B cell (primary cell): ENCODE measurements at regions not wholly inside any gene's neighbourhood (a gene's known extent, or its start where the extent isn't known, plus 50 kb on each side); places are given as distances from the start of the nearest gene placed in this dataset.

ENCODE experiments used
- ATAC-seq: fragments of 200-7000 bp; cut with Tn5 transposase; one replicate; pipeline ENCODE4 v1.10.0; 2021; ENCODE audit warnings: low read depth, mild to moderate bottlenecking, moderate number of reproducible peaks, moderate library complexity
- CTCF ChIA-PET: fragments of 350-600 bp; sonication (Branson Sonifier 250); formaldehyde crosslinking; loops from one replicate; lab custom pipeline; 2021; ENCODE audit warnings: antibody characterized with exemption, inconsistent platforms; lab: Charles Lee
- POLR2A ChIA-PET: fragments of 350-600 bp; sonication (Branson Sonifier 250); formaldehyde crosslinking; loops from one replicate; lab custom pipeline; 2021; ENCODE audit warnings: antibody characterized with exemption; lab: Charles Lee
- DNase-seq: peaks from one replicate; pipeline ENCODE4 v3.0.0; 2013
- H2AFZ ChIP-seq: 2 replicates; pipeline ENCODE4 v1.6.1; 2012; ENCODE audit warnings: mild to moderate bottlenecking, low read depth, low read length; ENCODE audit not compliant: insufficient read depth, poor library complexity, severe bottlenecking
- H3K27ac ChIP-seq, 2 donors: 1 replicate in 1 of 2; 2 replicates in 1 of 2; pipeline ENCODE4 v1.5.1; 2012 to 2013; ENCODE audit warnings: low read length in 2 of 2, mild to moderate bottlenecking in 2 of 2, moderate library complexity in 1 of 2
- H3K27me3 ChIP-seq, 4 experiments: fragments of 200-600 bp in 1 of 4; sonication (generic) in 1 of 4; replicated peaks in 1 of 4; 1 replicate in 2 of 4; 2 replicates in 2 of 4; pipeline versions ENCODE4 v1.6.1 to v1.7.0; 2013 to 2016; ENCODE audit warnings: low read length in 3 of 4, mild to moderate bottlenecking in 2 of 4, mixed read lengths in 1 of 4, moderate library complexity in 1 of 4; ENCODE audit not compliant: insufficient read depth in 4 of 4, control insufficient read depth in 3 of 4; ENCODE audit errors: control extremely low read depth in 1 of 4
- H3K36me3 ChIP-seq, 2 experiments: replicated peaks in 1 of 2; 1 replicate in 1 of 2; 2 replicates in 1 of 2; pipeline versions ENCODE4 v1.6.1 to v1.7.1; 2013; ENCODE audit warnings: low read length in 1 of 2; ENCODE audit not compliant: insufficient read depth in 2 of 2, control insufficient read depth in 1 of 2; ENCODE audit errors: control extremely low read depth in 1 of 2, extremely low read depth in 1 of 2
- H3K4me1 ChIP-seq, 2 donors: fragments of 200-600 bp in 1 of 2; sonication (generic) in 1 of 2; 1 replicate in 1 of 2; 2 replicates in 1 of 2; pipeline versions ENCODE4 v1.5.1 to v1.6.1; 2013 to 2017; ENCODE audit warnings: low read length in 2 of 2; ENCODE audit not compliant: control insufficient read depth in 2 of 2, insufficient read depth in 2 of 2
- H3K4me2 ChIP-seq: replicated peaks from 2 replicates; pipeline ENCODE3; 2012; ENCODE audit warnings: mild to moderate bottlenecking, low read depth, low read length; ENCODE audit not compliant: poor library complexity, severe bottlenecking
- H3K4me3 ChIP-seq, 5 experiments: fragments of 200-600 bp in 1 of 5; sonication (generic) in 1 of 5; 1 replicate in 3 of 5; 2 replicates in 2 of 5; pipeline versions ENCODE4 v1.5.1 to v1.7.0; 2011 to 2016; ENCODE audit warnings: low read length in 4 of 5, mild to moderate bottlenecking in 4 of 5, low read depth in 2 of 5, control low read depth in 1 of 5, moderate library complexity in 1 of 5; ENCODE audit not compliant: insufficient read depth in 1 of 5; ENCODE audit errors: control extremely low read depth in 1 of 5, extremely low read depth in 1 of 5
- H3K79me2 ChIP-seq: fragments of 200-600 bp; sonication (generic); one replicate; pipeline ENCODE4 v1.6.0; 2016; ENCODE audit warnings: low read length; ENCODE audit not compliant: control insufficient read depth, insufficient read depth
- H3K9ac ChIP-seq: fragments of 200-600 bp; sonication (generic); 2 replicates; pipeline ENCODE4 v1.6.1; 2017; ENCODE audit warnings: mild to moderate bottlenecking, low read length, moderate library complexity
- H3K9me3 ChIP-seq, 3 donors: one replicate each; pipeline versions ENCODE4 v1.6.1 to v1.7.1; 2013; ENCODE audit warnings: low read length in 2 of 3; ENCODE audit not compliant: control insufficient read depth in 2 of 3, insufficient read depth in 1 of 3; ENCODE audit errors: control extremely low read depth in 1 of 3
- H4K20me1 ChIP-seq: 2 replicates; pipeline ENCODE4 v1.6.0; 2012; ENCODE audit warnings: mild to moderate bottlenecking, low read length; ENCODE audit not compliant: insufficient read depth, control insufficient read depth, poor library complexity, severe bottlenecking
- H3K27ac Mint-ChIP-seq: one replicate; pipeline ENCODE4 v1.8.0; 2021; ENCODE audit warnings: mixed read lengths
- H3K27me3 Mint-ChIP-seq: one replicate; pipeline ENCODE4 v1.8.0; 2021; ENCODE audit warnings: mixed read lengths
- H3K4me1 Mint-ChIP-seq: one replicate; pipeline ENCODE4 v1.8.0; 2021; ENCODE audit warnings: mixed read lengths
- H3K4me3 Mint-ChIP-seq: one replicate; pipeline ENCODE4 v1.8.0; 2021; ENCODE audit warnings: mixed read lengths
- H3K9me3 Mint-ChIP-seq: one replicate; pipeline ENCODE4 v1.8.0; 2022; ENCODE audit warnings: mixed read lengths; ENCODE audit not compliant: insufficient read depth
- EZH2 ChIP-seq: IDR thresholded peaks from 2 replicates; pipeline ENCODE4 v1.6.1; 2012; ENCODE audit warnings: borderline replicate concordance, low read depth, mild to moderate bottlenecking, moderate library complexity, low read length; ENCODE audit not compliant: insufficient read depth, poor library complexity, severe bottlenecking
- WGBS: methylation state at CpG from one replicate; pipeline ENCODE4 v1.1.5; 2013; ENCODE audit warnings: missing lambda C conversion rate; ENCODE audit not compliant: insufficient coverage; 5-methylcytosine and 5-hydroxymethylcytosine counted together
- intact Hi-C: fragments of 100-400 bp; cut with micrococcal nuclease; formaldehyde crosslinking; loops from one replicate; pipeline ENCODE4 v1.10.0; 2022
- TF ChIP-seq, protein P1 (sequence below): fragments of 200-600 bp; IDR thresholded peaks from one replicate; pipeline ENCODE4 v1.8.0; 2022; ENCODE audit warnings: antibody characterized with exemption, mild to moderate bottlenecking

GRCh38 chr3:124597273-124597672 lies 133.0 kb upstream of the UMPS start:
- H4K20me1 ChIP-seq = no peaks in the 10 kb centered on the region
- no peak overlapping the region for H3K4me3 ChIP-seq
- H3K4me1 ChIP-seq = no peaks in the 10 kb centered on the region
- no peak overlapping the region for H2AFZ ChIP-seq
- peaks cover 0 to 3% (median 0%) of the 10 kb centered on the region in 4 experiments for H3K27me3 ChIP-seq
- ChIA-PET CTCF (no interaction called here), POLR2A (interaction anchor here (0.6 kb wide), 1 partner anchor 46 kb away, joined by 15 read pairs; no protein-coding TSS in a partner anchor)
- H3K36me3 ChIP-seq = no peaks in the 10 kb centered on the region
- no peaks in the 10 kb centered on the region for H3K9me3 Mint-ChIP-seq
- DNase-seq = no peak
- intact Hi-C loops = no loop called here
- no peak for ATAC-seq
- H3K27ac ChIP-seq = no peak overlapping the region
- H3K9ac ChIP-seq = no peak overlapping the region
- no peak overlapping the region for H3K27ac Mint-ChIP-seq
- 45% methylated on average over 3 of the region's 3 CpGs for WGBS
- H3K9me3 ChIP-seq = no peaks in the 10 kb centered on the region
- no peak overlapping the region for H3K4me3 Mint-ChIP-seq
- peaks cover 7% of the 10 kb centered on the region for H3K27me3 Mint-ChIP-seq
- no peaks in the 10 kb centered on the region for H3K4me1 Mint-ChIP-seq
- H3K4me2 ChIP-seq = no peak overlapping the region
- H3K79me2 ChIP-seq = no peaks in the 10 kb centered on the region
- TF ChIP-seq, protein P1, sequence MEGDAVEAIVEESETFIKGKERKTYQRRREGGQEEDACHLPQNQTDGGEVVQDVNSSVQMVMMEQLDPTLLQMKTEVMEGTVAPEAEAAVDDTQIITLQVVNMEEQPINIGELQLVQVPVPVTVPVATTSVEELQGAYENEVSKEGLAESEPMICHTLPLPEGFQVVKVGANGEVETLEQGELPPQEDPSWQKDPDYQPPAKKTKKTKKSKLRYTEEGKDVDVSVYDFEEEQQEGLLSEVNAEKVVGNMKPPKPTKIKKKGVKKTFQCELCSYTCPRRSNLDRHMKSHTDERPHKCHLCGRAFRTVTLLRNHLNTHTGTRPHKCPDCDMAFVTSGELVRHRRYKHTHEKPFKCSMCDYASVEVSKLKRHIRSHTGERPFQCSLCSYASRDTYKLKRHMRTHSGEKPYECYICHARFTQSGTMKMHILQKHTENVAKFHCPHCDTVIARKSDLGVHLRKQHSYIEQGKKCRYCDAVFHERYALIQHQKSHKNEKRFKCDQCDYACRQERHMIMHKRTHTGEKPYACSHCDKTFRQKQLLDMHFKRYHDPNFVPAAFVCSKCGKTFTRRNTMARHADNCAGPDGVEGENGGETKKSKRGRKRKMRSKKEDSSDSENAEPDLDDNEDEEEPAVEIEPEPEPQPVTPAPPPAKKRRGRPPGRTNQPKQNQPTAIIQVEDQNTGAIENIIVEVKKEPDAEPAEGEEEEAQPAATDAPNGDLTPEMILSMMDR = no peak
- TF ChIP-seq EZH2 = no peak

DNA sequence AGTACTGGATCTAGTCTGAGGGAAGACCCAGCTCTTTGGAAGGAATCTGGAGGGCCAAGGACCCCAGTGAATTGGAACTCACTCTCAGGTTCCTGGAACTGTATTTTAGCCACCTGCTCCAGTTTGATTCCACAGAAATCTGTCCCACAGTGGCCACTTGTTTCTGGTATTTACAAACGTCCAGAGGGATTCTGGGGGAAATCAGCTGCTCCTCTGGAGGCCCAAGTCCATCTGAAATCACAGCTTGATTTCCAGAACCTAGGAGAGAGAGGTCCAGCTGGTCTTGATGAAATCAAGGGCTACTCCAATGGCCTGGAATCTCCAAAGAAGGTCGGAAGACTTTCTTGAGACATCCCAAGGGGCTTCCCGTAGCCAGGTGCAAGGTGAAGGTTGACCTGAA lies 132.3 kb upstream of the UMPS start:
- Histone ChIP-seq H3K4me2 (no peak overlapping the region), H3K9ac (no peak overlapping the region), H3K9me3 (no peaks in the 10 kb centered on the region), H3K27me3 (peaks cover 0 to 3% (median 0%) of the 10 kb centered on the region in 4 experiments), H2AFZ (no peak overlapping the region), H3K79me2 (no peaks in the 10 kb centered on the region), H4K20me1 (no peaks in the 10 kb centered on the region), H3K36me3 (no peaks in the 10 kb centered on the region), H3K4me3 (no peak overlapping the region), H3K4me1 (no peaks in the 10 kb centered on the region), H3K27ac (no peak overlapping the region)
- H3K4me1 Mint-ChIP-seq = no peaks in the 10 kb centered on the region
- CTCF ChIA-PET = no interaction called here
- no peaks in the 10 kb centered on the region for H3K9me3 Mint-ChIP-seq
- DNase-seq (no peak), ATAC-seq (no peak)
- POLR2A ChIA-PET = interaction anchor here (0.6 kb wide), 1 partner anchor 45 kb away, joined by 15 read pairs; no protein-coding TSS in a partner anchor
- H3K27ac Mint-ChIP-seq = no peak overlapping the region
- H3K27me3 Mint-ChIP-seq = peaks cover 11% of the 10 kb centered on the region
- no peak overlapping the region for H3K4me3 Mint-ChIP-seq
- TF ChIP-seq EZH2 = no peak
- TF ChIP-seq, protein P1 = no peak
- WGBS = 82% methylated on average over 3 of the region's 3 CpGs
- intact Hi-C loops = no loop called here
